HUES64 (cell line): ENCODE measurements at regions not wholly inside any gene's neighbourhood (a gene's known extent, or its start where the extent isn't known, plus 50 kb on each side); places are given as distances from the start of the nearest gene placed in this dataset.

Experiments used
- H3K27ac ChIP-seq: 2 replicates; pipeline ENCODE4 v1.7.0; 2013; ENCODE audit warnings: low read depth, low read length, inconsistent platforms
- H3K27me3 ChIP-seq: 2 replicates; pipeline ENCODE4 v1.6.1; 2013; ENCODE audit warnings: mild to moderate bottlenecking, low read length; ENCODE audit not compliant: insufficient read depth
- H3K36me3 ChIP-seq: 2 replicates; pipeline ENCODE4 v1.6.1; 2013; ENCODE audit warnings: mild to moderate bottlenecking, low read length; ENCODE audit not compliant: insufficient read depth
- H3K4me1 ChIP-seq: 2 replicates; pipeline ENCODE4 v1.6.1; 2013; ENCODE audit warnings: mild to moderate bottlenecking, low read length, moderate library complexity; ENCODE audit not compliant: insufficient read depth
- H3K4me3 ChIP-seq: 2 replicates; pipeline ENCODE4 v1.5.1; 2013; ENCODE audit warnings: mild to moderate bottlenecking, low read length, moderate library complexity
- H3K9ac ChIP-seq: 2 replicates; pipeline ENCODE4 v1.6.1; 2013; ENCODE audit warnings: mild to moderate bottlenecking, low read depth, low read length
- H3K9me3 ChIP-seq: 2 replicates; pipeline ENCODE4 v1.6.1; 2013; ENCODE audit warnings: low read depth, low read length; ENCODE audit not compliant: insufficient read depth
- WGBS: fragments of 150-250, 120-280 bp; methylation state at CpG from one replicate; pipeline ENCODE4 v1.1.7; 2013; ENCODE audit warnings: missing lambda C conversion rate; 5-methylcytosine and 5-hydroxymethylcytosine counted together

- Histone ChIP-seq H3K27me3 (peaks cover 6% of the 10 kb centered on the region; the same call in 1 of the 2 replicates), H3K36me3 (no peaks in the 10 kb centered on the region), H3K4me1 (0 out of 2 replicates have a peak, but pooled peaks cover 9% of the 10 kb centered on the region), H3K27ac (no peak overlapping the region), H3K9ac (no peak overlapping the region), H3K9me3 (no peaks in the 10 kb centered on the region), H3K4me3 (no peak overlapping the region)
- WGBS = 56% methylated on average over 1 of the region's 1 CpG
Observed at GRCh38 chr3:95883801-95884200, 930.6 kb upstream of the EPHA6 start.

- Histone ChIP-seq H3K27ac (no peak overlapping the region), H3K9ac (no peak overlapping the region), H3K4me3 (no peak overlapping the region), H3K4me1 (0 out of 2 replicates have a peak, but pooled peaks cover 9% of the 10 kb centered on the region), H3K36me3 (no peaks in the 10 kb centered on the region), H3K27me3 (peaks cover 6% of the 10 kb centered on the region; the same call in 1 of the 2 replicates), H3K9me3 (no peaks in the 10 kb centered on the region)
- whole genome bisulfite sequencing = 100% methylated on average over 1 of the region's 1 CpG
Observed at GRCh38 chr3:95886616-95887015, 927.8 kb upstream of the EPHA6 start.

- Histone ChIP-seq H3K9ac (no peak overlapping the region), H3K27ac (no peak overlapping the region), H3K9me3 (no peaks in the 10 kb centered on the region), H3K4me1 (0 out of 2 replicates have a peak, but pooled peaks cover 9% of the 10 kb centered on the region), H3K4me3 (no peak overlapping the region), H3K27me3 (peaks cover 4% of the 10 kb centered on the region; the same call in 1 of the 2 replicates), H3K36me3 (no peaks in the 10 kb centered on the region)
- 100% methylated on average over 1 of the region's 2 CpGs for WGBS
Observed at GRCh38 chr3:95887114-95887513, 927.3 kb upstream of the EPHA6 start.

GRCh38 chr3:95894820-95895219, 919.6 kb upstream of the EPHA6 start:
- 95% methylated on average over 2 of the region's 2 CpGs for WGBS
- no peaks in the 10 kb centered on the region for H3K27me3 ChIP-seq
- H3K9me3 ChIP-seq = no peaks in the 10 kb centered on the region
- no peak overlapping the region for H3K9ac ChIP-seq
- no peak overlapping the region for H3K27ac ChIP-seq
- no peaks in the 10 kb centered on the region for H3K4me1 ChIP-seq
- no peak overlapping the region for H3K4me3 ChIP-seq
- H3K36me3 ChIP-seq = no peaks in the 10 kb centered on the region

GRCh38 chr3:95899494-95899893, 914.9 kb upstream of the EPHA6 start:
- no peak overlapping the region for H3K4me3 ChIP-seq

GRCh38 chr3:95899911-95900310, 914.5 kb upstream of the EPHA6 start:
- Histone ChIP-seq H3K36me3 (no peaks in the 10 kb centered on the region), H3K9me3 (no peaks in the 10 kb centered on the region)
- WGBS = 100% methylated on average over 1 of the region's 2 CpGs

More at GRCh38 chr3:95899494-95899893, 914.9 kb upstream of the EPHA6 start:
- no peaks in the 10 kb centered on the region for H3K27me3 ChIP-seq
- WGBS = 97% methylated on average over 2 of the region's 2 CpGs
- no peaks in the 10 kb centered on the region for H3K4me1 ChIP-seq
- H3K36me3 ChIP-seq = no peaks in the 10 kb centered on the region
- H3K27ac ChIP-seq = no peak overlapping the region
- no peaks in the 10 kb centered on the region for H3K9me3 ChIP-seq
- no peak overlapping the region for H3K9ac ChIP-seq

GRCh38 chr3:95901948-95902347, 912.4 kb upstream of the EPHA6 start:
- Histone ChIP-seq H3K9me3 (no peaks in the 10 kb centered on the region), H3K36me3 (no peaks in the 10 kb centered on the region), H3K4me1 (no peaks in the 10 kb centered on the region), H3K27ac (no peak overlapping the region), H3K27me3 (no peaks in the 10 kb centered on the region), H3K4me3 (no peak overlapping the region), H3K9ac (no peak overlapping the region)

More at GRCh38 chr3:95899911-95900310, 914.5 kb upstream of the EPHA6 start:
- no peaks in the 10 kb centered on the region for H3K4me1 ChIP-seq
- no peak overlapping the region for H3K9ac ChIP-seq
- no peak overlapping the region for H3K27ac ChIP-seq
- H3K27me3 ChIP-seq = no peaks in the 10 kb centered on the region
- no peak overlapping the region for H3K4me3 ChIP-seq

- Histone ChIP-seq H3K9me3 (peaks cover 3% of the 10 kb centered on the region; the same call in 1 of the 2 replicates), H3K27ac (no peak overlapping the region), H3K9ac (no peak overlapping the region), H3K4me1 (no peaks in the 10 kb centered on the region), H3K4me3 (no peak overlapping the region), H3K27me3 (no peaks in the 10 kb centered on the region), H3K36me3 (no peaks in the 10 kb centered on the region; the same call in 1 of the 2 replicates)
- 96% methylated on average over 1 of the region's 1 CpG for WGBS
Observed at GRCh38 chr3:95905182-95905581, 909.2 kb upstream of the EPHA6 start.

GRCh38 chr3:95911767-95912166, 902.6 kb upstream of the EPHA6 start:
- H3K27ac ChIP-seq = no peak overlapping the region
- H3K4me3 ChIP-seq = no peak overlapping the region
- WGBS = 100% methylated on average over 1 of the region's 1 CpG
- H3K4me1 ChIP-seq = no peaks in the 10 kb centered on the region
- peaks cover 24% of the 10 kb centered on the region for H3K9me3 ChIP-seq
- H3K36me3 ChIP-seq = no peaks in the 10 kb centered on the region; the same call in 1 of the 2 replicates
- H3K9ac ChIP-seq = no peak overlapping the region
- H3K27me3 ChIP-seq = no peaks in the 10 kb centered on the region

GRCh38 chr3:95923496-95924210, 890.7 kb upstream of the EPHA6 start:
- Histone ChIP-seq H3K4me1 (peaks cover 19% of the 10 kb centered on the region), H3K9me3 (peaks cover 11% of the 10 kb centered on the region), H3K27ac (no peak overlapping the region), H3K27me3 (no peaks in the 10 kb centered on the region), H3K4me3 (no peak overlapping the region), H3K36me3 (no peaks in the 10 kb centered on the region; the same call in 1 of the 2 replicates), H3K9ac (no peak overlapping the region)
- WGBS = 72% methylated on average over 3 of the region's 3 CpGs

GRCh38 chr3:95926904-95927501, 887.4 kb upstream of the EPHA6 start:
- Histone ChIP-seq H3K36me3 (no peaks in the 10 kb centered on the region; the same call in 1 of the 2 replicates), H3K27me3 (no peaks in the 10 kb centered on the region), H3K27ac (peak overlapping the region; percentile 83), H3K9me3 (peaks cover 11% of the 10 kb centered on the region), H3K9ac (no peak overlapping the region), H3K4me1 (peaks cover 27% of the 10 kb centered on the region), H3K4me3 (no peak overlapping the region)
- WGBS = 37% methylated on average over 9 of the region's 9 CpGs
